DOHH2 (cell line): ENCODE measurements at regions not wholly inside any gene's neighbourhood (a gene's known extent, or its start where the extent isn't known, plus 50 kb on each side); places are given as distances from the start of the nearest gene placed in this dataset.

Experiments used
- CTCF ChIP-seq: fragments of 200-600 bp; sonication (generic); IDR thresholded peaks from one replicate; pipeline ENCODE4 v1.5.1; 2014; ENCODE audit warnings: antibody characterized with exemption, mild to moderate bottlenecking, low read depth, low read length; ENCODE audit not compliant: poor library complexity, severe bottlenecking
- EZH2phosphoT487 ChIP-seq: fragments of 200-600 bp; sonication (generic); IDR thresholded peaks from 2 replicates; pipeline ENCODE4 v1.6.1; 2017; ENCODE audit warnings: borderline replicate concordance, mild to moderate bottlenecking, antibody characterized with exemption, low read length, moderate library complexity, mixed read lengths

DNA sequence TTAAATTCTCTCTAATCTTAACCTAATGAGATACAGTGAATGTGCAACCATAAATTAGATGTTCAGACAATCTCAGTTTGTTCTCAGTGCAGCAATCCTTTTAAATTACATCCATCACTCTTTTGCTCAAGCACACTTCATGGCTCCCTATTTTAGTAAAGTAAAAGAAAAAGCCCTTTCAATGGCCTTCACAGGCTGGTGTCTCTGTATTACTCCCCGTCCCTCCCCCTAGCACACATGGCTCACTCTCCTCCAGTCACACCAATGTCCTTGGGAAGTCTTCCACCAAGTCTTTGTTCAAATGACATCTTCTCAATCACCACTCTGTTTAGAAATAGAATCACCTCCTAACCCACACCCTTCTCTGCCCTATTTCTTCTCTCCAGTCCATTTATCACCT lies 60.3 kb upstream of the RGS7 start:
- TF ChIP-seq CTCF (no peak), EZH2phosphoT487 (no peak)
